ENCODE measurements at regions not wholly inside any gene's neighbourhood (a gene's known extent, or its start where the extent isn't known, plus 50 kb on each side); places are given as distances from the start of the nearest gene placed in this dataset.

DNA sequence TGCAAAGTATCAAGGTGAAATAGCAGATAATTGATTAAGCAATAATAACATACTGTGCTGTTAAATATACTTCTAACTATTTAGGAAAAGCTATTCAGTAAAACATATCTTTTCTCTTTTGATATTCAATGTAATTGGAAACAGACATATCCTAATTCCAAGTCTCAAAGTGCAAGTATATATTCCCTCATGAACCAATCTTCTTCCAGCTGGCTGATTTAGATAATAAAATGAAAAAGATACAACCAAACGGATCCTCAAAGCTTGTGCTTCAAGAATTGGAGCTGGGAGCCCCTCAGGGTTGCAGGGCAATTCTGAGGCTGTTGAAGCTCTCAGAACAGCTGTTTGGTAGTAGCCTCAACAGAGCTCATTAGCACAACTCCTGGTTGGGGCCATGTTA, 236.6 kb downstream of the ZIC1 start:
- TF ChIP-seq, protein P1, sequence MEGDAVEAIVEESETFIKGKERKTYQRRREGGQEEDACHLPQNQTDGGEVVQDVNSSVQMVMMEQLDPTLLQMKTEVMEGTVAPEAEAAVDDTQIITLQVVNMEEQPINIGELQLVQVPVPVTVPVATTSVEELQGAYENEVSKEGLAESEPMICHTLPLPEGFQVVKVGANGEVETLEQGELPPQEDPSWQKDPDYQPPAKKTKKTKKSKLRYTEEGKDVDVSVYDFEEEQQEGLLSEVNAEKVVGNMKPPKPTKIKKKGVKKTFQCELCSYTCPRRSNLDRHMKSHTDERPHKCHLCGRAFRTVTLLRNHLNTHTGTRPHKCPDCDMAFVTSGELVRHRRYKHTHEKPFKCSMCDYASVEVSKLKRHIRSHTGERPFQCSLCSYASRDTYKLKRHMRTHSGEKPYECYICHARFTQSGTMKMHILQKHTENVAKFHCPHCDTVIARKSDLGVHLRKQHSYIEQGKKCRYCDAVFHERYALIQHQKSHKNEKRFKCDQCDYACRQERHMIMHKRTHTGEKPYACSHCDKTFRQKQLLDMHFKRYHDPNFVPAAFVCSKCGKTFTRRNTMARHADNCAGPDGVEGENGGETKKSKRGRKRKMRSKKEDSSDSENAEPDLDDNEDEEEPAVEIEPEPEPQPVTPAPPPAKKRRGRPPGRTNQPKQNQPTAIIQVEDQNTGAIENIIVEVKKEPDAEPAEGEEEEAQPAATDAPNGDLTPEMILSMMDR (IDR thresholded peaks at IDR 0.05): no peak
- H3K4me1 ChIP-seq: peaks cover 6% of the 10 kb centered on the region
- DNase-seq (no peak), ATAC-seq (no peak)
- H3K4me3 ChIP-seq: no peak overlapping the region
- no peaks in the 10 kb centered on the region for H3K27me3 ChIP-seq (ENCODE audit: insufficient read depth in 3 of 3, low read length in 2 of 3)
- no peaks in the 10 kb centered on the region for H3K36me3 ChIP-seq (ENCODE audit: insufficient read depth in 1 of 2, low read depth in 1 of 2)
- H3K27ac ChIP-seq: no peak overlapping the region
- no peaks in the 10 kb centered on the region for H3K9me3 ChIP-seq
- intact Hi-C loops (cut with DNase I): no loop called here
- 53 to 68% (median 58%) methylated on average over 1 of the region's 1 CpG for WGBS, 3 donors

DNA sequence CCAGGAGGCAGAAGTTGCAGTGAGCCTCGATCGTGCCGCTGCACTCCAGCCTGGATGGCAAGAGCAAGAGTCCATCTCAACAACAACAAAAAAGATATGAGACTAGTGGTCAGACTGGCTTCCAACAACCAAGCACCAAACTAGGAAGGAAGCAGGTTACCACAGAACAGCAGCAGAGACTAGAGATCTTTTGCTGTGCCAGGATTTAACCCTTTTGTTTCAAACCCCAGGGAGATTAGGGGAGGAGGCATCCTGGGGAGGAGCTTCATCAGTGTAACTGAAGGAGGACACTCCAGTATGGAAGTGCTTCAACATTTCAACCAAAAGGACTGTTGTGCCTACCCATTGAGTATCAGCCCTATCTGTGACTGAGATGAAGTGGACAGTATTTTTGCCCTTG, 240.3 kb downstream of the ZIC1 start:
- no peaks in the 10 kb centered on the region for H3K27me3 ChIP-seq (ENCODE audit: insufficient read depth in 3 of 3, low read length in 2 of 3)
- no peak for ATAC-seq
- intact Hi-C loops (cut with DNase I): no loop called here
- no peak overlapping the region for H3K4me3 ChIP-seq
- no peak for DNase-seq
- H3K9me3 ChIP-seq: no peaks in the 10 kb centered on the region
- TF ChIP-seq, protein P1 (IDR thresholded peaks at IDR 0.05): no peak
- 97 to 99% (median 98%) methylated on average over 3 of the region's 3 CpGs for WGBS, 3 donors
- no peak overlapping the region for H3K27ac ChIP-seq
- H3K36me3 ChIP-seq (ENCODE audit: insufficient read depth in 1 of 2, low read depth in 1 of 2): no peaks in the 10 kb centered on the region
- H3K4me1 ChIP-seq: peaks cover 9% of the 10 kb centered on the region

DNA sequence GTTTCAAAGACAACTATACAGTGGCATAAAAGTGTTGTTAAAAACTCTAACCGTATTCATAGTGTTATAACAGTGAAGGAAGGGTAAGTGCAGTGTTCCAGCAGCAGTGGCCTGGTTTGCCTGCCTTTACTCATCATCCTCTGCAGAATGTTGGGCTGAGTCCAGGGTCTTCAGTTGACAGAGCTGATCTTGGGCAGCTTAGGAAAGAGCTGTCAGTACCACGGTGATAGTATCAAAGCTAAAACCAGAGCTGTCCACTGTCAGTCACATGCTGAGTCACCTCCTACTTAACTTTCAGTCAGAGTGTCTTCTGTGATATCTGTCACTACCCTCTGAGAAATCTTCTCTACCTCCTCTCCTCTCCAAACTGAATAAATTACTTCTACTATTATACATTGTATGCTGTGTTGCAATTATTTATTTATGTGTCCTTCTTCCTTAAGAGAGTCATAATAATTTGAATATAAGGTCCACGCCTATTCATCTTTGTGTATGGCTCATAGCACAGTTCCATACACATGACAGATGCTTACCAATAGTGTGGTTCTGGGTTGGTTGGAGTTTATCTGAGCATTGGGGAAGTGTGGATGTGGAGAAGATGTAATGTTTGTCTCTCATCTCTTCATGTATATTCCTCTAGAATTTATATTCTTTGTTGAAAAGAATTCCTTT, 242.1 kb downstream of the ZIC1 start:
- Histone ChIP-seq H3K9me3 (no peaks in the 10 kb centered on the region), H3K27ac (peak overlapping the region; percentile 65), H3K4me1 (peaks cover 26% of the 10 kb centered on the region), H3K4me3 (no peak overlapping the region), H3K36me3 (ENCODE audit: insufficient read depth in 1 of 2, low read depth in 1 of 2) (no peaks in the 10 kb centered on the region), H3K27me3 (ENCODE audit: insufficient read depth in 3 of 3, low read length in 2 of 3) (no peaks in the 10 kb centered on the region)
- TF ChIP-seq, protein P1 (IDR thresholded peaks at IDR 0.05): no peak
- DNase-seq: peak; percentile 18 to 59
- WGBS, 3 donors: 38 to 52% (median 44%) methylated on average over 3 of the region's 3 CpGs
- ATAC-seq: peak; percentile 88 to 99 (median 98)
- intact Hi-C loops (cut with DNase I): loop anchor here in 1 of 2 donors (10.0 kb wide), 1 partner anchor 104 kb away; no protein-coding TSS in a partner anchor

DNA sequence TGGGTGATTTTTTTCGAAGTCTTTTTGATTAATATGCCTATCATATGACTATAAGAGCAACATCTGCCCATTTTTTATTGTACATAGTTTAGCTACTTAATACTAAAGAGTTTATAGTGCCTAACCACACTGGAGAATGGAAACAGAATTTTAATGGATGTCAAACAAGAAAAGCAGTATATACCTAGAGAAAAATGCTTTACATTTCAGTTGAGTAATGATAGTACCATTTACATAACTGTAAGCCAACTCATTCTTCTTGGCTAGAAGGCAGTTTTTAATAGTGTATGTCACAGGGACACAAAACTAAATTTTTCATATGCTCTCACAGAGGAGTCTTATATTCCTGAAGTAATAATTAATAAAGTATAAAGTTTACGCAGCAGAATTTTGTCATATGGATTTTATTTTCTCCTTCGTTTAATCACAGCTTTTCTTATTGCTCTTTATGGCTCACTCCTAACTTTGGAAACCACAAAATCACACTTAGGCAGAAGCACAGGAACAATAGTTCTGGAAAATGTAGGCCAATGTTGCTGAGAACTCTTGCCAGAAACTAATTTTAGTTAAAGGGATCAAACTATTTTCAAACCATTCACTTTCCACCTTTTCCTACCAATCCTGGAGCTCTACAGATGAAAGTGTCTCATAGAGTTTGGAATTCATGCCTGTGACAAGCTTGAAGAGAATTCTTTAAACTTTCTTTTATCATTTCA, 243.6 kb downstream of the ZIC1 start:
- DNase-seq (no peak), ATAC-seq (no peak)
- H3K4me1 ChIP-seq: peaks cover 27% of the 10 kb centered on the region
- H3K36me3 ChIP-seq (ENCODE audit: insufficient read depth in 1 of 2, low read depth in 1 of 2): no peaks in the 10 kb centered on the region
- H3K4me3 ChIP-seq: no peak overlapping the region
- H3K9me3 ChIP-seq: no peaks in the 10 kb centered on the region
- WGBS, 3 donors: 80 to 86% (median 82%) methylated on average over 3 of the region's 3 CpGs
- peak overlapping the region; percentile 3 for H3K27ac ChIP-seq
- no peaks in the 10 kb centered on the region for H3K27me3 ChIP-seq (ENCODE audit: insufficient read depth in 3 of 3, low read length in 2 of 3)
- intact Hi-C loops (cut with DNase I): loop anchor here in 1 of 2 donors (10.0 kb wide), 1 partner anchor 102 kb away; no protein-coding TSS in a partner anchor
- TF ChIP-seq, protein P1 (IDR thresholded peaks at IDR 0.05): no peak
